Dedifferentiated amniotic fluid mesenchymal stem cell (primary cell): ENCODE measurements at regions not wholly inside any gene's neighbourhood (a gene's known extent, or its start where the extent isn't known, plus 50 kb on each side); places are given as distances from the start of the nearest gene placed in this dataset.

Source experiments
- DNase-seq: peaks from one replicate; pipeline ENCODE4 v3.0.0-alpha.2; 2016; ENCODE audit errors: extremely low spot score

- DNase-seq: no peak
Measured at GRCh38 chr9:90948156-90948555, 146.5 kb downstream of the SYK start.

GRCh38 chr9:90950600-90950999 is 149.0 kb downstream of the SYK start:
- DNase-seq: no peak

GRCh38 chr9:90953200-90953599 is 151.6 kb downstream of the SYK start:
- no peak for DNase-seq

GRCh38 chr9:90953805-90954204 is 152.2 kb downstream of the SYK start:
- no peak for DNase-seq

GRCh38 chr9:90956026-90956810 is 154.6 kb downstream of the SYK start:
- DNase-seq: no peak

- no peak for DNase-seq
Measured at GRCh38 chr9:90958328-90958727, 156.7 kb downstream of the SYK start.

GRCh38 chr9:90960941-90961340 is 159.3 kb downstream of the SYK start:
- DNase-seq: no peak

GRCh38 chr9:90961375-90961774 is 159.8 kb downstream of the SYK start:
- no peak for DNase-seq

GRCh38 chr9:90964101-90965020 is 162.7 kb downstream of the SYK start:
- DNase-seq: no peak

GRCh38 chr9:90965226-90966030 is 163.8 kb downstream of the SYK start:
- no peak for DNase-seq

GRCh38 chr9:90966031-90966290 is 164.3 kb downstream of the SYK start:
- DNase-seq: no peak

GRCh38 chr9:90966480-90967144 is 165.0 kb downstream of the SYK start:
- DNase-seq: peak; percentile 17

- DNase-seq: no peak
Measured at GRCh38 chr9:90967145-90967538, 165.5 kb downstream of the SYK start.

GRCh38 chr9:90969021-90969675 is 167.5 kb downstream of the SYK start:
- no peak for DNase-seq

- no peak for DNase-seq
Measured at GRCh38 chr9:90970608-90971007, 169.0 kb downstream of the SYK start.

GRCh38 chr9:90972057-90972456 is 170.4 kb downstream of the SYK start:
- no peak for DNase-seq

- peak; percentile 64 for DNase-seq
Measured at GRCh38 chr9:90974016-90974415, 172.4 kb downstream of the SYK start.

- DNase-seq: no peak
Measured at GRCh38 chr9:90974643-90975245, 173.1 kb downstream of the SYK start.

- DNase-seq: no peak
Measured at GRCh38 chr9:90975781-90976538, 174.3 kb downstream of the SYK start.

- DNase-seq: no peak
Measured at GRCh38 chr9:90979138-90979551, 177.5 kb downstream of the SYK start.
